ENCODE measurements at regions not wholly inside any gene's neighbourhood (a gene's known extent, or its start where the extent isn't known, plus 50 kb on each side); places are given as distances from the start of the nearest gene placed in this dataset.

- DNase-seq, result no peak
These were observed 61.2 kb downstream of the KLF6 start for GRCh38 chr10:3723766-3724165.

GRCh38 chr10:3720228-3721019 is 64.6 kb downstream of the KLF6 start:
- DNase-seq, result peak; percentile 5 to 43

- no peak for DNase-seq
These were observed 65.8 kb downstream of the KLF6 start for GRCh38 chr10:3719024-3719843.

GRCh38 chr10:3716093-3716492 is 68.9 kb downstream of the KLF6 start:
- no peak for DNase-seq

- no peak for DNase-seq
These were observed 70.0 kb downstream of the KLF6 start for GRCh38 chr10:3714967-3715366.

GRCh38 chr10:3714531-3714930 is 70.5 kb downstream of the KLF6 start:
- no peak for DNase-seq

GRCh38 chr10:3712707-3713106 is 72.3 kb downstream of the KLF6 start:
- no peak for DNase-seq

- no peak for DNase-seq
These were observed 73.1 kb downstream of the KLF6 start for GRCh38 chr10:3711918-3712317.

- DNase-seq, result no peak
These were observed 74.2 kb downstream of the KLF6 start for GRCh38 chr10:3710764-3711163.

GRCh38 chr10:3709456-3710060 is 75.5 kb downstream of the KLF6 start:
- no peak for DNase-seq

GRCh38 chr10:3708852-3709251 is 76.2 kb downstream of the KLF6 start:
- no peak for DNase-seq

GRCh38 chr10:3704565-3705325 is 80.3 kb downstream of the KLF6 start:
- DNase-seq, result no peak

- DNase-seq, result no peak
These were observed 82.4 kb downstream of the KLF6 start for GRCh38 chr10:3702569-3702968.

GRCh38 chr10:3702056-3702546 is 82.9 kb downstream of the KLF6 start:
- DNase-seq, result no peak

GRCh38 chr10:3701491-3701890 is 83.5 kb downstream of the KLF6 start:
- DNase-seq, result no peak

GRCh38 chr10:3700531-3701076 is 84.4 kb downstream of the KLF6 start:
- no peak for DNase-seq

GRCh38 chr10:3699916-3700315 is 85.1 kb downstream of the KLF6 start:
- DNase-seq, result no peak

- DNase-seq, result no peak
These were observed 86.7 kb downstream of the KLF6 start for GRCh38 chr10:3698312-3698711.

- no peak for DNase-seq
These were observed 91.3 kb downstream of the KLF6 start for GRCh38 chr10:3693698-3694080.

GRCh38 chr10:3693022-3693697 is 91.8 kb downstream of the KLF6 start:
- no peak for DNase-seq

GRCh38 chr10:3692387-3692999 is 92.5 kb downstream of the KLF6 start:
- DNase-seq, result no peak

Measured in hippocampal formation (tissue), 2 donors.